Inferior parietal cortex (tissue), 1 donor: ENCODE measurements at regions not wholly inside any gene's neighbourhood (a gene's known extent, or its start where the extent isn't known, plus 50 kb on each side); places are given as distances from the start of the nearest gene placed in this dataset.

ENCODE experiments used
- DNase-seq: peaks from one replicate; pipeline ENCODE4 v3.0.0-alpha.2; 2016; ENCODE audit errors: extremely low spot score

DNA sequence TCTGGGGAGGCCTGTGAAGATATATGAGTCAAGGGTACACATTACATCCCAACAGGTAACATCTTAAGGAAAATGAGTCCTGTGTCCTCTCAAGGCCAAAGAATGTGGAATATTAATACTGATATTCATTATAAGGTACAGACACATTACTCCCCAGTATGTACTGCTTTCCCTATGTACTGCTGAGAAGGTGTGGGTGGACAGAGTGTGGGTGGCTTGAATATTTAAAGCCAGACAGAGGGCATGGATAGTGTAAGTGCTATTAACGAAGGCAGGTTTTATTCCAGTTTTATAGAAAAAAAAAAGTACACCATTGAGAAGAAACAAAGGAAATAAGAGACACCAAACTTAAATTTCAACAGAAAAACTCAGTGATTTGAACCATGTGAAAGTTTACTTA is 1054.4 kb downstream of the XPNPEP1 start:
- DNase-seq = no peak

GRCh38 chr10:108862676-108863350 is 1060.5 kb downstream of the XPNPEP1 start:
- no peak for DNase-seq

DNA sequence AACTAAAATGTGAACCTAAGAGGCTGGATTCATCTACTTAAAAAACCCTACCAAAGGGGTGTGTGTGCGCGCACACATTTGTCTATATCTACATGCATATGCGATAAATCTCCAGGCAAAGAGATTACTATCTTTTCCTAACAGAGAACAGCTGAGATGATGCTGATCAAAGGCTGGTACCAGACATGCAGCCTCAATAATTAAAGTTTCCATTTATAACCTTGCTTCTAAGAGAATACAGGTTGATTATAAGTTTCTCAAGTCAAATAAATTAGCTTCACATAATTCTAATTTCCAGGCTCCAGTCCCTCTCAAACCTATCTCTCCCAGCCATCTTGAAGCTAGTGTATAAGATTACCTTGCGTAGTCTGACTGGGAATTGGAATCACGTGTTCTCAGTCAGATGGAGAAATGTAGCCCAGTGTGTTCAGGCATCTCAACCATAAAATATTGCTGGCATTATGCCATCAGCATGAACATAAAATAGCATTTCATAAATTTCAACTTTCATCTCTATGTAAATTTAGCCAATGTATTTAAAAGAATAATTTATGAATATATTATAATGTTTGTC is 1062.0 kb downstream of the XPNPEP1 start:
- DNase-seq = no peak

- no peak for DNase-seq
These were observed 1071.1 kb downstream of the XPNPEP1 start for GRCh38 chr10:108852211-108852610.

GRCh38 chr10:108850138-108850854 is 1073.0 kb downstream of the XPNPEP1 start:
- DNase-seq = no peak

DNA sequence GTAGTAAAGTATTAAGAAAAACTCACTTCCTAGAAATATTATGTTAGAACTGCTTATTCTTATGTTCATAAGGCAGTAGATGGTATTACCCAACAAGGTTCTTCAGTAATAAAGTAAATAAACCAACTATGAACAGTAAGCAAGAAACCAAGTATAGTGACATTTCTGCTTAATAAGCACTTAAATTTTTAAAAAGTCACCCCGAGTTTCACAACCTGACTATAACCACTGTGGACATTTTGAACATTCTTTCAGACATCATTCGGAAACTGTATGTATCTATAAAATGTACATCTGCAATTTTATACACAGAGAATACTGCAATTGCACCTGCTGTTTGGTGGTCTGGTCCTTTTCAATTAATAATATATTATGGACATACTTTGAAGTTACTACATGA is 1073.6 kb downstream of the XPNPEP1 start:
- DNase-seq = no peak

GRCh38 chr10:108849186-108849585 is 1074.1 kb downstream of the XPNPEP1 start:
- DNase-seq = no peak

DNA sequence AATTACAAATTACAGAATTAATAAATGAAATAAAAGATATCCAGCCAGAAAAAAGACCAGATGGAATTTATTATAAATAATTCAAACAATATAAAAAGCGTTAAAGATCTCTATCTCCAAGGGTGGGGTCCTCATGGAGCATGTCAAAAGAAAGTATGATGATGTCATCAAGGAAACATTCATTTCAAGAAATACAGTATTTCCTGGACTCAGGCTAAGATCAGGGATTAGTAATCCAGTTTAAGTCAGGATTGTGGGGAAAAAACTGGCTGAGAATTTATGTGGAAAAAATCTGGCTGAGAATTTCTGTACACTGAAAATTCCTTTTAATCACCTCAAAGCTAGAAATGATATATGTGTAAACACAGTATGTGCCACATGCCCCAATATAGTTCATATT is 1075.3 kb downstream of the XPNPEP1 start:
- DNase-seq = no peak

DNA sequence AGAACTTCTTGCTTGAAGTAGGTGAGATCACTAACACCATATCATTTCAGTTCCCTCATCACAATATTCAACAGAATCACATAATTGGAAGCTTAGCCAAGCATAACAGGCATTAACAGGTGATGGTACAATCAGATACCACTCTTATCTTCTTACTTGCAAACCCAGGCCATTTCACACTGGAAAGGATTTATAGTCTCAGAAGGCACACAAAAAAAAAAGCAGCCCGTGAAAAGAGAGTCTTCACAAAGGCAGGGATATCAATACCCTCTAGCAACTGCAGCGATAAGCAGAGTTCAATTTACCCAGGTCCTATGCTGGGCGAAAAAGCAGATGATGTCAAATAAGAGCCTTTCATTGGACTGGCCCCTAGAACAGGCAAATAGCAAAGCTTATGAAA is 1082.4 kb downstream of the XPNPEP1 start:
- DNase-seq = no peak

GRCh38 chr10:108836362-108836761 is 1086.9 kb downstream of the XPNPEP1 start:
- no peak for DNase-seq

- no peak for DNase-seq
These were observed 1101.3 kb downstream of the XPNPEP1 start for GRCh38 chr10:108822026-108822425.

- DNase-seq = no peak
These were observed 1104.0 kb downstream of the XPNPEP1 start for GRCh38 chr10:108819302-108819701.

- DNase-seq = no peak
These were observed 1105.7 kb downstream of the XPNPEP1 start for GRCh38 chr10:108817584-108817983.

GRCh38 chr10:108817135-108817534 is 1106.2 kb downstream of the XPNPEP1 start:
- no peak for DNase-seq

DNA sequence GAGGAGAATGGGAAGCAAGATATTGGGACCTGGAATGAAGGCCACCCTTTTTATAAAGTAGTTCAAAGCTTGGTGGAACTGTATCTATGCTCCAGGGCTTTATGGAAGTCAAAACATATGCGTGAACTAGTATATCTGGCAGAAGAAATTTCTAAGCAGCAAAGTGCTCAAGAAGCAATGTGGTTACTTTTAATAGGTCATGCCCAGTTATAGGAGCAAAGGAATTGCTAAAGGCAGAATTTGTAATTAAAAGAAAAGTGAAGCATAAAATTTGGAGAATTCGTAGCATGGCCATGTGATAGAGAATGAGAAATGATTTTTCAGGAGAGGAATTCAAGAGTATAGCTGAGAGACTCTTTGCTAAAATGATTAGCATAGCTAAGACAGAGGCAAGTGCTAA is 1110.4 kb downstream of the XPNPEP1 start:
- no peak for DNase-seq

- no peak for DNase-seq
These were observed 1111.0 kb downstream of the XPNPEP1 start for GRCh38 chr10:108812296-108812695.

DNA sequence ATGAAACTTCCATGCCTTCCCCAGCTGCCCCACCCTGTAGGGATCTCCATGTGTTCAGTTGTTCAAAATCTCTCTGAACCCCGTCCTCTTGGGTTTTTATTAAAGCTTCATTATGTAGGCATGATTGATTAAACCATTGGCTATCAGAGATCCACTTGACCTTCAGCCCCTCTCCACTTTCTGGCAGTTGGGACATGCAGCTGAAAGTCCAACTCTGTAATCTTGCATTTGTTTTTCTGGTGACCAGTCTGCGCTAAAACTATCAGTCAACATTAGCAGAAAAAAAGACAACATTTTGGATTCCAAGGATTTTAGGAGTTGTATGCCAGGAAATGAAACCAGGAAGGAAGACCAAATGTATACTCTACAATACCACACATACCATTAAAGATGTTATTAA is 1115.1 kb downstream of the XPNPEP1 start:
- no peak for DNase-seq

DNA sequence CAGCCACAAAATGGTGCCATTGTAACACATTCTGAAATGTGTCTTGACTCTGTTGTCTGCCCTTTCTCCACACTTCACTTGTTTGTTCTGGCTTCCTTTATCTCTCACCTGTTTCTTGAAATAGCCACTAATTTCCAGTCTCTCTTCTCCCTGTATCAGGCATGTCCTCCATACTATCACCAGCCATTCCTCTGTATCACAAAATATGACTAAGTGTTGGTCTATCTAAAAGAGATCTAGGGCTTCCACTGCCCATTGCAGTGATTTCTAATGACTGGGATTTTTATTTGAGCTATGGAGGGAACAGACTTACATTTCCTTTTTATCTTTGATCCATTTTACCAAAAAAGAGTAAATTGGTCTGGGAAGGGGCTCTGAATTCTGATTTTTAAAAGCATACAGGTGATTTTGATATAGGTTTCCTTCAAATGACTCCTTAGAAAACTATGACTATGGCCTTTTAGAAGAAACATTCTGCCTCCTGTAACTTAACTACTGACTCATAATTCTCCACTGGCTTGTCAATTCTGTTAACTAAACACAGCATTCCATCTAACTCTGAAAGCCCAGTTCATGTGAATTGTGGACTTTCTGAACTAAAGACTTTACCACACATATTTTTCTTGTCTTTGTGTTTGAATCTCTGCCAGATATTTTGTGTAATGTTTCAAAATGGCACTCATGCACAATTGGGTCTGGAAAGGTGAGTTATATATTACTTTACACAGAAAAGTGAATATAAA is 1121.4 kb downstream of the XPNPEP1 start:
- DNase-seq = no peak

- no peak for DNase-seq
These were observed 1122.1 kb downstream of the XPNPEP1 start for GRCh38 chr10:108801220-108801619.

- no peak for DNase-seq
These were observed 1125.7 kb downstream of the XPNPEP1 start for GRCh38 chr10:108797573-108797972.

DNA sequence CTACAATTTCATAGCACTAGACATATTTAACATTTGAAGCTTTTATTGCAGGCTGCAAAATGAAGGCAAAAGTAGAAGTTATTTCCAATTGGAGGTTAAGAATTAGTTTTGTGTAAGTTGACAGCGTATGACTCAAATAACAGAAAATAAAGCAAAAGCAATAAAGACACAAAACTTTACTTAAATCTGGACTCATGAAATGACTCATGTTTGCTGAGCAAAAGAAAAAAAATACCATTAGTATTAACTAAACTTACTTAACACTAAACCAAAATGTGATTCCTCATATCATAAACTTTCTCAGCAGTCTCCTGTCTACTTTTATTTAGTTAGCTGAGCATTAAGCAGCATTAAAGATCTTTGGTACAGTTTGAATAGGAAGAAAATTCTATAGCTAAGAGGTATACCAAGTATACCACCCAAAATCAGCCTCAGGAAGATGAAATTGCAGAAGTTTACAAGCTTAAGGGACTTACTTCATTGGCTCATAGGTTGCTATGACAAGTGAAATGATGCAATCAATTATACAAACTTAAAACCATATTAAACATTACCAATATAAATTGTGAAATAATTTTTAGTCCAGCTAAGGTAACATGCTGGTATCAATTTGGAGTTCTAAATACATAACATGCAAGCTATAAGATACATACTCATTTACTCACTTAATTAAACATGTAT is 1131.4 kb downstream of the XPNPEP1 start:
- DNase-seq = no peak

DNA sequence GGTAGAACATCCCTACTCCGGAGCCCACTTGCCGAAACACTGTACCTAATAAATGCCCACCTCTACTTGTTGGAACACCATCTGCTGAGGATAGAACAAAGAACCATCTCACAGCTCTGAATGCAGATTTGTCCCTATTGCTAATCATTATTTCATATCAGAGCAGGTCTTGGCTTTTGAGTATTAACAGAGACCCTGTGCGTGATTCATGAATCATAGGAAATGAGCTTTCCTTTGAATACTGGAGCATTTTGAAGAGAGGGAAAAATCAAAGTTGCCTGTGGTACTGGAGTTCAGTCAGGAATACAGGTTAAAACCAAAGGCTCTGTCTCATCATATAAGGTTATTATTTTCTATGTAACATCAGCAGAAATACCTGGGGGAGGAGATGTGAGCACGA is 1132.3 kb downstream of the XPNPEP1 start:
- DNase-seq = no peak
